Memory B cell (primary cell): ENCODE measurements at regions not wholly inside any gene's neighbourhood (a gene's known extent, or its start where the extent isn't known, plus 50 kb on each side); places are given as distances from the start of the nearest gene placed in this dataset.
A peak's percentile ranks its signal among the peaks of the same experiment; 100 is the strongest.

Experiments used
- ATAC-seq: fragments of 150-1000 bp; cut with Tn5 transposase; 2 replicates; pipeline ENCODE4 v1.10.0; 2021; ENCODE audit warnings: low read depth, mild to moderate bottlenecking, moderate library complexity
- DNase-seq, 2 donors: peaks; one replicate each; pipeline ENCODE4 v3.0.0; 2022; ENCODE audit warnings: low spot score in 2 of 2
- H3K27ac Mint-ChIP-seq: one replicate; pipeline ENCODE4 v1.8.0; 2022; ENCODE audit warnings: mild to moderate bottlenecking, moderate library complexity, mixed read lengths
- H3K27me3 Mint-ChIP-seq: one replicate; pipeline ENCODE4 v1.8.0; 2022; ENCODE audit warnings: mixed read lengths
- H3K36me3 Mint-ChIP-seq: one replicate; pipeline ENCODE4 v1.8.0; 2022; ENCODE audit warnings: mild to moderate bottlenecking, mixed read lengths
- H3K4me1 Mint-ChIP-seq: one replicate; pipeline ENCODE4 v1.8.0; 2022; ENCODE audit warnings: mixed read lengths
- H3K4me3 Mint-ChIP-seq: one replicate; pipeline ENCODE4 v1.8.0; 2022; ENCODE audit warnings: mild to moderate bottlenecking, moderate library complexity, mixed read lengths
- H3K9me3 Mint-ChIP-seq: one replicate; pipeline ENCODE4 v1.8.0; 2022; ENCODE audit warnings: mixed read lengths

GRCh38 chr13:50561739-50562138 lies 281.8 kb downstream of the DLEU7 start:
- no peak for DNase-seq
- peaks cover 4% of the 10 kb centered on the region for H3K9me3 Mint-ChIP-seq
- ATAC-seq = no peak
- H3K36me3 Mint-ChIP-seq = peaks cover 3% of the 10 kb centered on the region
- H3K4me1 Mint-ChIP-seq = peaks cover 7% of the 10 kb centered on the region
- H3K27me3 Mint-ChIP-seq = no peaks in the 10 kb centered on the region
- H3K4me3 Mint-ChIP-seq = no peak overlapping the region
- H3K27ac Mint-ChIP-seq = no peak overlapping the region

- Mint-ChIP-seq H3K27ac (no peak overlapping the region), H3K4me1 (no peaks in the 10 kb centered on the region), H3K36me3 (peaks cover 9% of the 10 kb centered on the region), H3K4me3 (no peak overlapping the region), H3K27me3 (no peaks in the 10 kb centered on the region), H3K9me3 (peaks cover 10% of the 10 kb centered on the region)
- DNase-seq = no peak
- no peak for ATAC-seq
Observed at GRCh38 chr13:50566646-50567045, 276.8 kb downstream of the DLEU7 start.

GRCh38 chr13:50572129-50572528 lies 271.4 kb downstream of the DLEU7 start:
- H3K4me1 Mint-ChIP-seq = peaks cover 3% of the 10 kb centered on the region
- no peak overlapping the region for H3K27ac Mint-ChIP-seq
- peaks cover 5% of the 10 kb centered on the region for H3K36me3 Mint-ChIP-seq
- ATAC-seq = no peak
- H3K27me3 Mint-ChIP-seq = no peaks in the 10 kb centered on the region
- DNase-seq = no peak
- no peak overlapping the region for H3K4me3 Mint-ChIP-seq
- peaks cover 3% of the 10 kb centered on the region for H3K9me3 Mint-ChIP-seq

GRCh38 chr13:50573066-50573465 lies 270.4 kb downstream of the DLEU7 start:
- H3K9me3 Mint-ChIP-seq = peaks cover 1% of the 10 kb centered on the region

GRCh38 chr13:50574731-50575130 lies 268.8 kb downstream of the DLEU7 start:
- no peak for ATAC-seq
- Mint-ChIP-seq H3K36me3 (peaks cover 2% of the 10 kb centered on the region), H3K27me3 (no peaks in the 10 kb centered on the region), H3K4me1 (peaks cover 3% of the 10 kb centered on the region), H3K4me3 (no peak overlapping the region), H3K9me3 (no peaks in the 10 kb centered on the region), H3K27ac (no peak overlapping the region)
- no peak for DNase-seq

More at GRCh38 chr13:50573066-50573465, 270.4 kb downstream of the DLEU7 start:
- H3K36me3 Mint-ChIP-seq = peaks cover 2% of the 10 kb centered on the region
- peaks cover 3% of the 10 kb centered on the region for H3K4me1 Mint-ChIP-seq
- ATAC-seq (no peak), DNase-seq (no peak)
- no peak overlapping the region for H3K27ac Mint-ChIP-seq
- H3K4me3 Mint-ChIP-seq = no peak overlapping the region
- H3K27me3 Mint-ChIP-seq = no peaks in the 10 kb centered on the region

- DNase-seq = no peak
- Mint-ChIP-seq H3K36me3 (peaks cover 2% of the 10 kb centered on the region), H3K4me1 (peaks cover 3% of the 10 kb centered on the region), H3K27ac (no peak overlapping the region), H3K9me3 (no peaks in the 10 kb centered on the region), H3K27me3 (no peaks in the 10 kb centered on the region), H3K4me3 (no peak overlapping the region)
- ATAC-seq = no peak
Observed at GRCh38 chr13:50575138-50575537, 268.4 kb downstream of the DLEU7 start.

GRCh38 chr13:50576156-50576555 lies 267.3 kb downstream of the DLEU7 start:
- Mint-ChIP-seq H3K36me3 (peaks cover 2% of the 10 kb centered on the region), H3K4me1 (peaks cover 3% of the 10 kb centered on the region), H3K27ac (no peak overlapping the region), H3K4me3 (no peak overlapping the region), H3K27me3 (no peaks in the 10 kb centered on the region), H3K9me3 (no peaks in the 10 kb centered on the region)
- ATAC-seq = no peak
- no peak for DNase-seq

GRCh38 chr13:50577806-50578205 lies 265.7 kb downstream of the DLEU7 start:
- no peak for ATAC-seq
- no peak for DNase-seq
- Mint-ChIP-seq H3K4me1 (peaks cover 8% of the 10 kb centered on the region), H3K36me3 (no peaks in the 10 kb centered on the region), H3K4me3 (no peak overlapping the region), H3K9me3 (no peaks in the 10 kb centered on the region), H3K27me3 (no peaks in the 10 kb centered on the region), H3K27ac (no peak overlapping the region)

GRCh38 chr13:50580684-50581305 lies 262.7 kb downstream of the DLEU7 start:
- H3K9me3 Mint-ChIP-seq = peaks cover 2% of the 10 kb centered on the region
- no peak overlapping the region for H3K27ac Mint-ChIP-seq
- ATAC-seq = no peak
- H3K4me1 Mint-ChIP-seq = peaks cover 9% of the 10 kb centered on the region
- no peak overlapping the region for H3K4me3 Mint-ChIP-seq
- no peak for DNase-seq
- peaks cover 5% of the 10 kb centered on the region for H3K36me3 Mint-ChIP-seq
- H3K27me3 Mint-ChIP-seq = no peaks in the 10 kb centered on the region

- H3K36me3 Mint-ChIP-seq = peaks cover 5% of the 10 kb centered on the region
- H3K9me3 Mint-ChIP-seq = peaks cover 2% of the 10 kb centered on the region
- ATAC-seq = no peak
- H3K4me1 Mint-ChIP-seq = peaks cover 12% of the 10 kb centered on the region
- peak overlapping the region; percentile 0 for H3K27ac Mint-ChIP-seq
- DNase-seq = no peak
- no peaks in the 10 kb centered on the region for H3K27me3 Mint-ChIP-seq
- H3K4me3 Mint-ChIP-seq = no peak overlapping the region
Observed at GRCh38 chr13:50581586-50582196, 261.8 kb downstream of the DLEU7 start.

- peak overlapping the region; percentile 43 for H3K27ac Mint-ChIP-seq
- no peaks in the 10 kb centered on the region for H3K27me3 Mint-ChIP-seq
- DNase-seq = no peak
- ATAC-seq = no peak
- H3K36me3 Mint-ChIP-seq = peaks cover 5% of the 10 kb centered on the region
- no peak overlapping the region for H3K4me3 Mint-ChIP-seq
- peaks cover 2% of the 10 kb centered on the region for H3K9me3 Mint-ChIP-seq
- H3K4me1 Mint-ChIP-seq = peaks cover 36% of the 10 kb centered on the region
Observed at GRCh38 chr13:50584856-50585580, 258.5 kb downstream of the DLEU7 start.

- ATAC-seq (no peak), DNase-seq (no peak)
- H3K4me1 Mint-ChIP-seq = peaks cover 41% of the 10 kb centered on the region
- no peak overlapping the region for H3K4me3 Mint-ChIP-seq
- peaks cover 2% of the 10 kb centered on the region for H3K9me3 Mint-ChIP-seq
- no peak overlapping the region for H3K27ac Mint-ChIP-seq
- peaks cover 5% of the 10 kb centered on the region for H3K36me3 Mint-ChIP-seq
- no peaks in the 10 kb centered on the region for H3K27me3 Mint-ChIP-seq
Observed at GRCh38 chr13:50585674-50586413, 257.6 kb downstream of the DLEU7 start.

- Mint-ChIP-seq H3K4me1 (peaks cover 41% of the 10 kb centered on the region), H3K36me3 (peaks cover 5% of the 10 kb centered on the region), H3K27me3 (no peaks in the 10 kb centered on the region), H3K9me3 (peaks cover 2% of the 10 kb centered on the region), H3K27ac (peak overlapping the region; percentile 71), H3K4me3 (peak overlapping the region; percentile 46)
- no peak for DNase-seq
- ATAC-seq = no peak
Observed at GRCh38 chr13:50586414-50587083, 256.9 kb downstream of the DLEU7 start.
